Endothelial cell of umbilical vein (primary cell): ENCODE measurements at regions not wholly inside any gene's neighbourhood (a gene's known extent, or its start where the extent isn't known, plus 50 kb on each side); places are given as distances from the start of the nearest gene placed in this dataset.

ENCODE experiments used
- BruUV-seq: library from RNA; stranded (reverse); fragments of 400-500 nt; replicated peaks from 2 replicates; lab custom pipeline; 2021; lab: Mats Ljungman, UMichigan
- CTCF ChIA-PET: fragments of 300-600, 350-600 bp; sonication (Branson Sonifier 250); formaldehyde crosslinking; loops from one replicate; lab custom pipeline; 2021; ENCODE audit warnings: antibody characterized with exemption, inconsistent platforms; lab: Charles Lee
- POLR2A ChIA-PET: fragments of 300-600, 350-600 bp; sonication (Branson Sonifier 250); formaldehyde crosslinking; loops from one replicate; lab custom pipeline; 2021; ENCODE audit warnings: antibody characterized with exemption, inconsistent platforms; lab: Charles Lee
- DNase-seq: peaks from one replicate; pipeline ENCODE4 v3.0.0-alpha.2; 2011; ENCODE audit warnings: low read depth, low spot score
- FAIRE-seq: peaks from 2 replicates; lab custom pipeline; 2011; peaks lifted over from hg19 to GRCh38; lab: Jason Lieb, UNC
- H2AFZ ChIP-seq: 2 replicates; pipeline ENCODE4 v1.6.0; 2012; ENCODE audit warnings: low read depth, low read length, control low read depth, inconsistent platforms
- H3K27ac ChIP-seq: 2 replicates; pipeline ENCODE4 v1.5.1; 2011; ENCODE audit warnings: low read depth, mild to moderate bottlenecking, control low read depth, low read length, moderate library complexity; ENCODE audit not compliant: insufficient read depth
- H3K27me3 ChIP-seq, 2 experiments: 2 replicates each; pipeline versions ENCODE4 v1.6.0 to v1.6.1; 2011; ENCODE audit warnings: low read length in 2 of 2, mixed read lengths in 1 of 2; ENCODE audit not compliant: control insufficient read depth in 2 of 2, insufficient read depth in 2 of 2
- H3K36me3 ChIP-seq, 2 experiments: 2 replicates in 1 of 2; 3 replicates in 1 of 2; pipeline ENCODE4 v1.5.1; 2011; ENCODE audit warnings: low read length in 2 of 2, mild to moderate bottlenecking in 1 of 2, moderate library complexity in 1 of 2; ENCODE audit not compliant: control insufficient read depth in 2 of 2, insufficient read depth in 2 of 2; ENCODE audit errors: extremely low read depth in 1 of 2
- H3K4me1 ChIP-seq: 3 replicates; pipeline ENCODE4 v1.5.1; 2011; ENCODE audit warnings: mild to moderate bottlenecking, low read length; ENCODE audit not compliant: control insufficient read depth, insufficient read depth; ENCODE audit errors: extremely low read depth
- H3K4me2 ChIP-seq: 2 replicates; pipeline ENCODE4 v1.6.1; 2011; ENCODE audit warnings: low read length, control low read depth, mixed read lengths; ENCODE audit not compliant: insufficient read depth
- H3K4me3 ChIP-seq, 3 experiments: fragments of 200-600 bp in 1 of 3; sonication (generic), shearing (Covaris generic) in 1 of 3; replicated peaks in 1 of 3; 2 replicates each; pipeline ENCODE4 v1.5.1; 2011 to 2016; ENCODE audit warnings: control low read depth in 3 of 3, low read length in 3 of 3, mild to moderate bottlenecking in 2 of 3, inconsistent platforms in 1 of 3, low read depth in 1 of 3, moderate library complexity in 1 of 3; ENCODE audit not compliant: insufficient read depth in 1 of 3
- H3K79me2 ChIP-seq: 2 replicates; pipeline ENCODE4 v1.6.0; 2012; ENCODE audit warnings: low read length, inconsistent platforms; ENCODE audit not compliant: control insufficient read depth, insufficient read depth
- H3K9ac ChIP-seq: replicated peaks from 2 replicates; pipeline ENCODE3; 2011; ENCODE audit warnings: low read length, control low read depth; ENCODE audit not compliant: insufficient read depth; ENCODE audit errors: extremely low read depth
- H3K9me1 ChIP-seq: replicated peaks from 3 replicates; pipeline ENCODE4 v1.6.0; 2011; ENCODE audit warnings: mild to moderate bottlenecking, low read length; ENCODE audit not compliant: control insufficient read depth, insufficient read depth; ENCODE audit errors: extremely low read depth
- H3K9me3 ChIP-seq: replicated peaks from 2 replicates; pipeline ENCODE4 v1.5.1; 2012; ENCODE audit warnings: low read length, inconsistent platforms; ENCODE audit not compliant: control insufficient read depth, insufficient read depth
- H4K20me1 ChIP-seq: replicated peaks from 2 replicates; pipeline ENCODE3; 2011; ENCODE audit warnings: mild to moderate bottlenecking, low read length; ENCODE audit not compliant: control insufficient read depth, insufficient read depth; ENCODE audit errors: extremely low read depth
- EZH2 ChIP-seq: IDR thresholded peaks from 2 replicates; pipeline ENCODE4 v1.6.1; 2012; ENCODE audit warnings: borderline replicate concordance, low read depth, mild to moderate bottlenecking, moderate library complexity, low read length, inconsistent platforms; ENCODE audit not compliant: severe bottlenecking
- GATA2 ChIP-seq: IDR thresholded peaks from 2 replicates; pipeline ENCODE4 v1.7.0; 2011; ENCODE audit warnings: low read depth, mild to moderate bottlenecking, moderate library complexity, mixed read lengths, low read length; ENCODE audit not compliant: insufficient read length, insufficient read depth
- JUN ChIP-seq: IDR thresholded peaks from 2 replicates; pipeline ENCODE4 v1.6.1; 2011; ENCODE audit warnings: borderline replicate concordance, low read depth; ENCODE audit not compliant: insufficient read length, insufficient read depth
- POLR2AphosphoS5 ChIP-seq: IDR thresholded peaks from 2 replicates; pipeline ENCODE4 v1.6.1; 2012; ENCODE audit warnings: low read depth, mild to moderate bottlenecking, control low read depth, low read length, moderate library complexity; ENCODE audit not compliant: insufficient read depth
- dilution Hi-C: fragments of 300-500 bp; cut with MboI; formaldehyde crosslinking; loops from one replicate; pipeline ENCODE4 v1.15.0; 2019; ENCODE audit warnings: low sequenced_read_pairs; ENCODE audit not compliant: extremely low pct_ligation_motif_present
- intact Hi-C: fragments of 100-400 bp; cut with micrococcal nuclease; formaldehyde crosslinking; loops from one replicate; pipeline ENCODE4 v1.10.0; 2022
- TF ChIP-seq, protein P1 (sequence below): IDR thresholded peaks from 2 replicates; pipeline ENCODE4 v1.6.1; 2011; ENCODE audit not compliant: insufficient read depth, insufficient read length
- TF ChIP-seq, protein P2 (sequence below), 2 donors: IDR thresholded peaks; 1 replicate in 1 of 2; 2 replicates in 1 of 2; pipeline ENCODE4 v1.5.1; 2011; ENCODE audit warnings: low read length in 2 of 2, mild to moderate bottlenecking in 2 of 2, moderate library complexity in 2 of 2, control low read depth in 1 of 2, inconsistent platforms in 1 of 2, low read depth in 1 of 2; ENCODE audit not compliant: insufficient read depth in 1 of 2; ENCODE audit errors: extremely low read depth in 1 of 2

DNA sequence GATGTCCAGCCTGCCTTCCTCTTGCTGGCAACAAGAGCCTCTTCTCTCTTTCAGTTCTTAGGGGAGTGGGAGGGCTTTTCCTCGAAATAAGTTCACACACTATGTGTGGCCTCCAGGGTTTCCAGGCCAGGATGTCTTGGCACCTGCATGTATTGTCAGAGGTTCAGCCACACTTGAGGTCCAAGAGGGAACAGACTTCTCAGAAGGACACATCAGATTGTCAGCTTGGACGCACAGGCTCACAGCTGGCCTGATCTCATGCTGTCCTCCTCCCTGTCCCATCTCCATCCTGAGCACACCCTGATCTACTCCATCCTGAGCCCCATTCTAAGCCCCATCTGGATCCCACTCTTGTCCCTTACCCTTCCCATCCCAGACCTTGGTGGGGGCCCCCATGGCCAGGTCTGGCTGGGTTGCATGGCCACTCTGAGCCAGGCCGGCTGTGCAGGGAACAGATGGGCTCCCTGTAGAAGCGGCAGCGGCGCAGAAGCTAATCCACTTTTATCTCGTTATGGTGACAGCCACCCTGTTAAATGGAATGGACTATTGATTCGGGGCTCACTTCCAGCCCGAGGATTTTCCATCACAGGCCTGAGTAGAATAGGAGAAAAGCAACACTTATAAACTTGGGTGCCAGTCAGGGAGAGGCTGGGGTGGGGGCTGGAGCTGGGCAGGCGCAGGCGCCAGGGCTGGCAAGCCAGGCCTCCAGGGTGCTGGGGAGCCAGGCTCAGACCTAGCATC, 85.1 kb upstream of the CSF3R start:
- no peak for DNase-seq
- no peaks in the 10 kb centered on the region for H3K36me3 ChIP-seq
- no peak overlapping the region for H3K4me2 ChIP-seq
- no peaks in the 10 kb centered on the region for H3K27me3 ChIP-seq
- FAIRE-seq, result no peak
- no peaks in the 10 kb centered on the region for H3K9me3 ChIP-seq
- no peak overlapping the region for H3K27ac ChIP-seq
- BruUV-seq, result no TSS peak
- no peak overlapping the region for H3K9ac ChIP-seq
- no peak overlapping the region for H2AFZ ChIP-seq
- H3K4me1 ChIP-seq, result no peaks in the 10 kb centered on the region
- dilution Hi-C loops, result no loop called here
- intact Hi-C loops, result no loop called here
- no peak for TF ChIP-seq JUN
- TF ChIP-seq, protein P1, sequence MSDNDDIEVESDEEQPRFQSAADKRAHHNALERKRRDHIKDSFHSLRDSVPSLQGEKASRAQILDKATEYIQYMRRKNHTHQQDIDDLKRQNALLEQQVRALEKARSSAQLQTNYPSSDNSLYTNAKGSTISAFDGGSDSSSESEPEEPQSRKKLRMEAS, result no peak
- TF ChIP-seq, protein P2, sequence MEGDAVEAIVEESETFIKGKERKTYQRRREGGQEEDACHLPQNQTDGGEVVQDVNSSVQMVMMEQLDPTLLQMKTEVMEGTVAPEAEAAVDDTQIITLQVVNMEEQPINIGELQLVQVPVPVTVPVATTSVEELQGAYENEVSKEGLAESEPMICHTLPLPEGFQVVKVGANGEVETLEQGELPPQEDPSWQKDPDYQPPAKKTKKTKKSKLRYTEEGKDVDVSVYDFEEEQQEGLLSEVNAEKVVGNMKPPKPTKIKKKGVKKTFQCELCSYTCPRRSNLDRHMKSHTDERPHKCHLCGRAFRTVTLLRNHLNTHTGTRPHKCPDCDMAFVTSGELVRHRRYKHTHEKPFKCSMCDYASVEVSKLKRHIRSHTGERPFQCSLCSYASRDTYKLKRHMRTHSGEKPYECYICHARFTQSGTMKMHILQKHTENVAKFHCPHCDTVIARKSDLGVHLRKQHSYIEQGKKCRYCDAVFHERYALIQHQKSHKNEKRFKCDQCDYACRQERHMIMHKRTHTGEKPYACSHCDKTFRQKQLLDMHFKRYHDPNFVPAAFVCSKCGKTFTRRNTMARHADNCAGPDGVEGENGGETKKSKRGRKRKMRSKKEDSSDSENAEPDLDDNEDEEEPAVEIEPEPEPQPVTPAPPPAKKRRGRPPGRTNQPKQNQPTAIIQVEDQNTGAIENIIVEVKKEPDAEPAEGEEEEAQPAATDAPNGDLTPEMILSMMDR (IDR thresholded peaks at IDR 0.05; ENCODE audit: extremely low read depth in 1 of 2, insufficient read depth in 1 of 2, low read depth in 1 of 2, low read length in 2 of 2), result no peak
- TF ChIP-seq GATA2, result no peak
- TF ChIP-seq POLR2AphosphoS5, result no peak
- TF ChIP-seq EZH2, result no peak
- no peaks in the 10 kb centered on the region for H3K79me2 ChIP-seq
- no peak overlapping the region for H3K4me3 ChIP-seq
- H3K9me1 ChIP-seq, result no peaks in the 10 kb centered on the region
- H4K20me1 ChIP-seq, result no peaks in the 10 kb centered on the region
- ChIA-PET CTCF (no interaction called here), POLR2A (no interaction called here)
